ENCODE measurements at regions not wholly inside any gene's neighbourhood (a gene's known extent, or its start where the extent isn't known, plus 50 kb on each side); places are given as distances from the start of the nearest gene placed in this dataset.

GRCh38 chr12:25337916-25338315, 87.2 kb upstream of the KRAS start:
- TF ChIP-seq CTCF (IDR thresholded peaks at IDR 0.05; ENCODE audit: insufficient read depth, low read depth, low read length) = no peak
- no peak for TF ChIP-seq EZH2 (IDR thresholded peaks at IDR 0.05; ENCODE audit: insufficient read depth, low read length)
